ENCODE measurements at regions not wholly inside any gene's neighbourhood (a gene's known extent, or its start where the extent isn't known, plus 50 kb on each side); places are given as distances from the start of the nearest gene placed in this dataset.

GRCh38 chrX:39577206-39577984 lies 520.4 kb downstream of the BCOR start:
- TF ChIP-seq CTCF (tag by site-specific recombination; IDR thresholded peaks at IDR 0.05) (no peak), PBX3 (CRISPR knock-in tag; IDR thresholded peaks at IDR 0.05) (no peak), MYNN (tag by site-specific recombination; IDR thresholded peaks at IDR 0.05; ENCODE audit: borderline replicate concordance) (no peak), ZNF24 (tag by site-specific recombination; IDR thresholded peaks at IDR 0.05) (no peak), ZNF626 (tag by site-specific recombination; IDR thresholded peaks at IDR 0.05) (no peak), ZNF558 (tag by site-specific recombination; IDR thresholded peaks at IDR 0.05) (no peak), ZNF121 (tag by site-specific recombination; IDR thresholded peaks at IDR 0.05) (no peak)

Data from HEK293 (cell line).